NCI-H146 treated with DMSO at 0.1 percent for 48 hours (cell line): ENCODE measurements at regions not wholly inside any gene's neighbourhood (a gene's known extent, or its start where the extent isn't known, plus 50 kb on each side); places are given as distances from the start of the nearest gene placed in this dataset.
"Not testable (repeated sequence)": the region's sequence is repeated elsewhere in the genome, so short reads cannot be mapped to it uniquely, and the experiment has no call there.

Experiments
- DNase-seq: peaks from one replicate; lab custom pipeline; 2025; ENCODE audit not compliant: unreplicated experiment; lab: John Stamatoyannopoulos, UW

GRCh38 chr7:68840991-68841390 is 757.3 kb upstream of the AUTS2 start:
- no peak for DNase-seq

DNA sequence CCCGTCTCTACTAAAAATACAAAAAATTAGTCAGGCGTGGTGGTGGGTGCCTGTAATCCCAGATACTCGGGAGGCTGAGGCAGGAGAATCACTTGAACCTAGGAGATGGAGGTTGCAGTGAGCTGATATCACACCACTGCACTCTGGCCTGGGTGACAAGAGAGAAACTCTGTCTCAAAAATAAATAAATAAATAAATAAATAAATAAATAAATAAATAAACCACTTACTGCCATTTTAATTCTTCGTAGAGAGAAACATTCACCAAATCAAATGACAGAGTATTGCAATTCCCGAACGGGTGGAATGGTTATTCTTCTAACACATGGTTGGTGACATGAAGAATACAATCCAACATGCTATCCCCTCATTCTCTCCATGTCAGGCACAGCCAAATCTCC is 754.3 kb upstream of the AUTS2 start:
- not testable (repeated sequence) for DNase-seq

DNA sequence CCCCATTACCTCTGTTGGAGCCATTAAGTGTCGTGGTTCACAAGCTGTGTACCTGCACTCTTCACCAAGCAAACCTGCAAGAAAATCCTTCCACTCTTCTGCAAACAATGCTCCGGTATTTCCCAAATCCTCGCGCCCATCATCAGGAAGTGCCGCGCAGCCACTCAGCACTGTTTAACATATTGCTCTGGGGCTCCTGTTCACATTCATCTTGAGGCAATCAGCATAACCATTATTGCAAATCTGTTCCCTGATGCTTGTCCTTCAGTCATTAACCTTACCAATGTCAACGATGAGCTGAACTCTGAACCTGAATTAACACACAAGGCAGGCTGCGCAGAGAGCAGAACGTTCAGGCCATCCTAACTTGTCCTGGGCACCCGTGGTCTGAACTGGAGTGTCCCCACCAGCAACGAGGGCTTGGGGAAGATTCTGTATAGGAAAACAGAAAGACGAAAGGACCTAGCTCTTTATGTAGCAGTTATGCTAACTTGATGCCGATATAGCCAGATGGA is 751.4 kb upstream of the AUTS2 start:
- no peak for DNase-seq

GRCh38 chr7:68853254-68853653 is 745.0 kb upstream of the AUTS2 start:
- DNase-seq: no peak

- no peak for DNase-seq
Measured at GRCh38 chr7:68857571-68857970, 740.7 kb upstream of the AUTS2 start.

DNA sequence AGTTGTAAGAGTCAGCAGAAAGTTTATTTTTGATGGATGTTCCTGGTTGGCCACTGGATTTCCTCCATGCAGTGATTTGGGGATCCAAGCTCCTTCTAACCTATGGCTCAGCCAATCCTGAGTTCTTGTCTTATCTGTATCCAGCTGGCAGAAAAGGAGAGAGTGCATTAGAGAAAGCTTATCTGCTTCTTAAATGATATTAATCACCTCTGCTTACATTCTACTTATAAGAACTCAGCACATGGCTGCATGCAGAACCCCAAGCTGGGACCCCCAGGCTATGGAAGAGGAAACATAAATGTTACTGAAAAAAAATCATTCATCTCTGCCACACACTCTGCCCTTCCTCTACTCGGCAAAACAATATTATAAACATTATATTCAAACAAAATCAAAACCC is 739.8 kb upstream of the AUTS2 start:
- no peak for DNase-seq

DNA sequence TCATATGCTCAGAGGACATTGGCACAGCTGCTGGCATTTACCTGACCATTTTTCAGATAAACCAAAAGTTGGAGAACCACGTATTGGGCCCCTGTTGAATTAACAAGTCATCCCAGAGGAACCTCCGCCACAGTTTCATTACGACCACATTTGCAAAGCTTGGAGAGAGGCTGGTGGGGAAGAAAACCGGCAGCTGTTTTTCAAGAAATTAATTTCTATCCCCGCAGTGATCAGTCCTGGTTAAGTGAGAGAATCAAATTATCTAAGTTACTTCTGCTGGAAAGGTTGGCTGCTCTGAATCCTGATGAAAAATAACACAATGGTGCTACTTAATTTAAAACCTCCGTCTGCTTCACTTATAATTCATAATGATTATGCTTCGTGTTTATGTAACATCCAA is 737.1 kb upstream of the AUTS2 start:
- DNase-seq: no peak

GRCh38 chr7:68862261-68862660 is 736.0 kb upstream of the AUTS2 start:
- no peak for DNase-seq

DNA sequence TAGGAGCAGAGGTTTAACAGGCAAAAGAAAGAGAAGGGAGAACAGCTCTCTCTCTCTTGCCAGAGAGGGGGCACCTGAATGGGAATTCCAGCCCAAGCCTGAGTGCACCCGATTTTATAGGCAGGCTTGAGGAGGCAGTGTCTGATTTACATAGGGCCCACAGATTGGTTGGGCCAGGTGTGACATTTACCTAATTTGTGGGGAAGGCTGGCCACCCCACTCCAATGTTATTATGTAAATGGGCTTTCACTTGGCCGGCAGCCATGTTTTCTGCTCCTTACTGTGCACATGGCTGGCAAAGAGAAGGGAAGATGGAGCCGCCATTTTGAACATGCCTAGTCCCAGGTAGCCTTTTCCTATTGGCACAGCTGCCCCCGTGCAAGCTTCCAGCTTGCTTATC is 735.5 kb upstream of the AUTS2 start:
- DNase-seq: peak; percentile 29

GRCh38 chr7:68865351-68866199 is 732.7 kb upstream of the AUTS2 start:
- DNase-seq: no peak

- peak; percentile 11 for DNase-seq
Measured at GRCh38 chr7:68866200-68866570, 732.1 kb upstream of the AUTS2 start.

DNA sequence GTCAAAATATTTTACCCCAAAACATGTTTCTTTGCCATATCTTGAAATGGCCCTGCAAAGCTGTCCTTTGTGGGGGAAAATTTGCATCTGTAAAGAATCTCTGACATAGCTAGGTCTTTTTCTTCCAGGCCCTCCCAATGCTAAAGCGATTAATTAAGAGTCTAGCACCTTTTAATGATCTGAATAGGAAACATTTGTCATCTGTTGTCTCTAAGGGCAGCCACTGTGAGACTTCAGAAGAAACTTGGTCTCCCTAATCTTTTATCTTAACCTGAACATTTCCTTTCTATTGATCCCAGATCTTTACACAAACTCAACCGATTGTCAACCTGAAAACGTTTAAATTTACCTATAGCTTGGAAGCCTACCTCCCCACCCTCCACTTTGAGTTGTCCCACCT is 731.6 kb upstream of the AUTS2 start:
- DNase-seq: not testable (repeated sequence)

- DNase-seq: no peak
Measured at GRCh38 chr7:68868978-68869377, 729.3 kb upstream of the AUTS2 start.

GRCh38 chr7:68873616-68874015 is 724.7 kb upstream of the AUTS2 start:
- DNase-seq: no peak

DNA sequence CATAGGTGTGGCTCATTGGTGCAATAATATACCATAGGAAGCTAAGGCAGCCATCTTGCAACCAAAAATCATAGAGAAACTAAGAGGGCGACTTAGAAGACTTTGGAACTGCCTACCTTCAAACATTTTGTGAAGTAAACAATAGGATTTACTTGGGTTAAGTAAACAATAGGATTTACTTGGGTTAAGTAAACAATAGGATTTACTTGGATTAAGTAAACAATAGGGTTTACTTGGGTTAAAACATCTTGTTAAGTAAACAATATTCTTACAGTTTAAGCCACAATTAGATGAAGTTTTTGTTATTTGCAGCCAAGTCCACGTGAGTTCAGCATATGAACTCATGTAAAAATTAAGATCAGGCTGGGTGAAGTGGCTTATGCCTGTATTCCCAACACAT is 722.4 kb upstream of the AUTS2 start:
- DNase-seq: no peak

DNA sequence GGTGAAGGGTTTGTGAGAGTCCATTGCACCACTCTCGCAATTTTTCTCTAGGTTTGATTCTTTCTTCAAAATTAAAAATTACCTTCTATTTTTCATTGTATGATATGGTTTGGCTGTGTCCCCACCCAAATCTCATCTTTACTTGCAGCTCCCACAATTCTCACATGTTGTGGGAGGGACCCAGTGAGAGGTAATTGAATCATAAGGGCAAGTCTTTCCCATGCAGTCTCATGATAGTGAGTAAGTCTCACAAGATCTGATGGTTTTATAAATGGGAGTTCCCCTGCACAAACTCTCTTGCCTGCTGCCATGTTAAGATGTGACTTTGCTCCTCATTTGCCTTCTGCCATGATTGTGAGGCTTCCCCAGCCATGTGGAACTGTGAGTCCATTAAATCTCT is 711.2 kb upstream of the AUTS2 start:
- not testable (repeated sequence) for DNase-seq

- DNase-seq: peak; percentile 66
Measured at GRCh38 chr7:68888971-68889385, 709.3 kb upstream of the AUTS2 start.

DNA sequence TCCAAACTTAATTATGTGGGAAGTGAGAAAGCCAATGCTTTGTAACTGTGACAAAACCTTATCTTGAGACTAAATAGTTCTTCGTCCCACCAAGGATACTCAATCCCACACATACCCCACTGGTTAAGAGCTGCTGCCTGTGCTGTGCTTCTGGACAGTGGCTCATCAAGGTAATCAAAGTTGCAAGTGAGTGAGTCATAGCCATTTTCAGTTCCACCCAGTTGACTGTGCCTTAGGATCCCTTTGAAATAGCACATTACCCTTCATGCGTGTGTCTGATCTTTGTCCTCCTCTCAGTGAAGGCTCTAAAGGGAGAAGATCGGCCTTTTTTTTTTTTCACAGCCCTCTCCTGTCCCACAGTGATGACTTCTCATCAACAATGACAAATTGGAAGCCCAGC is 706.0 kb upstream of the AUTS2 start:
- DNase-seq: no peak

- DNase-seq: no peak
Measured at GRCh38 chr7:68893411-68893810, 704.9 kb upstream of the AUTS2 start.

GRCh38 chr7:68899156-68899555 is 699.1 kb upstream of the AUTS2 start:
- not testable (repeated sequence) for DNase-seq

DNA sequence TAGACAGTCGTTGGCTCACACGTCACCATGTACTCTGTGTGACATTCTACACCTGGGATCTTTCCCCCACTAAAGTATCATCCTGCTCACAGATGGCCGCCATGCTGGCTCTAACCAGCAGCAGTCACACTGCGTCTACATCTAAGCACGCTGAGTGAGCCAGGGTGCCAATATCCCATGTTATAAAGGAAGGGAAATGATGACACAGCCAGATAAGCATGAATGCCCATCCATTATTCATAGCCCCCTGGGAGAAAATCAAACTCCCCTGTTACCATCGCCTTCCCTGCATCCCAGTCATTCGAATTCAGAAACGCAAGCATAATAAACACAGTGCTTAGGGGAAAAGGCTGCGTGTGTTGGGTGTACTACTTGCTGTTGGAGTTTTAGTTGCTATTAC is 698.2 kb upstream of the AUTS2 start:
- DNase-seq: no peak

- no peak for DNase-seq
Measured at GRCh38 chr7:68904630-68905029, 693.6 kb upstream of the AUTS2 start.

DNA sequence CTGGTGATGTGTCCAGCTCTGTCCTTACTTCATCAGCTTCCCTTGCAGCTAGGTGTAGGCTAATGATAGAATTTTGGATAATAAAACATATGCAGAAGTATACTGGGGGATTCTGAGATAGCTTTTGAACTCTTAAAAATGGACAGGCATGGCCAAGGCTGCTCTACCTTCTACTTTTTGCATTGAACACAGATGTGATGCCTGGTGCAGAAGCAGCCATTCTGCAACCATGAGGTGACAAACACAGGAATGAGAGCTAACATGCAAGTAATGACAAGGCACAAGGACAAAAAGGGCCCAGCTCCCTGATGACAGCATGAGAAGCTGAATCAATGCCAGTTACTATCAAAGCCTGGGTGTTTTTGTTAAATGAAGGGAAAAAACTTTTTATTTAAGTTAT is 686.5 kb upstream of the AUTS2 start:
- no peak for DNase-seq
